HepG2 (cell line): ENCODE measurements at regions not wholly inside any gene's neighbourhood (a gene's known extent, or its start where the extent isn't known, plus 50 kb on each side); places are given as distances from the start of the nearest gene placed in this dataset.

Source experiments
- ATF4 ChIP-seq, 2 experiments: fragments of 450-650 bp in 1 of 2; sonication (generic) in 1 of 2; formaldehyde crosslinking; IDR thresholded peaks; 2 replicates each; pipeline versions ENCODE4 v1.5.0 to v1.8.0; 2020 to 2022; ENCODE audit warnings: mild to moderate bottlenecking in 1 of 2, missing genetic modification reagents in 1 of 2
- HMGA1 ChIP-seq: sonication (generic); formaldehyde crosslinking; conservative IDR thresholded peaks from 2 replicates; pipeline ENCODE4 v1.4.0; 2020; ENCODE audit warnings: missing genetic modification reagents
- NFKBIZ ChIP-seq: IDR thresholded peaks from 2 replicates; pipeline ENCODE4 v1.6.1; 2018; ENCODE audit warnings: missing genetic modification reagents, missing compliant biosample characterization
- PAX8 ChIP-seq: sonication (generic); formaldehyde crosslinking; IDR thresholded peaks from 2 replicates; pipeline ENCODE4 v1.8.0; 2022; ENCODE audit warnings: mild to moderate bottlenecking, missing genetic modification reagents, borderline replicate concordance
- POLR2A ChIP-seq, 2 experiments: IDR thresholded peaks; 2 replicates each; pipeline ENCODE4 v1.6.1; 2011; ENCODE audit warnings: low read depth in 2 of 2, low read length in 2 of 2, mild to moderate bottlenecking in 1 of 2, moderate library complexity in 1 of 2; ENCODE audit not compliant: insufficient read depth in 1 of 2
- PREB ChIP-seq: sonication (generic); formaldehyde crosslinking; IDR thresholded peaks from 2 replicates; pipeline ENCODE4 v1.4.0; 2020; ENCODE audit warnings: missing genetic modification reagents
- REST ChIP-seq, 2 experiments: IDR thresholded peaks; 2 replicates each; pipeline ENCODE4 v1.6.1; 2011 to 2012; ENCODE audit warnings: low read length in 2 of 2, borderline replicate concordance in 1 of 2, low read depth in 1 of 2, mild to moderate bottlenecking in 1 of 2, moderate library complexity in 1 of 2
- RFX5 ChIP-seq: IDR thresholded peaks from 2 replicates; pipeline ENCODE4 v1.6.1; 2011; ENCODE audit warnings: low read depth, low read length, improper control_type of control experiment
- RXRA ChIP-seq: sonication (generic); formaldehyde crosslinking; IDR thresholded peaks from 2 replicates; pipeline ENCODE4 v1.5.1; 2020; ENCODE audit warnings: missing genetic modification reagents
- SMC3 ChIP-seq: IDR thresholded peaks from 2 replicates; pipeline ENCODE4 v1.6.1; 2011; ENCODE audit warnings: low read length, improper control_type of control experiment
- TCF7L2 ChIP-seq: IDR thresholded peaks from 2 replicates; pipeline ENCODE4 v1.6.1; 2011; ENCODE audit warnings: mild to moderate bottlenecking, low read depth, low read length, moderate library complexity
- TF ChIP-seq, protein P1 (sequence below): sonication (generic); formaldehyde crosslinking; IDR thresholded peaks from 2 replicates; pipeline ENCODE4 v1.5.0; 2020; ENCODE audit warnings: mild to moderate bottlenecking, missing genetic modification reagents, moderate library complexity
- TF ChIP-seq, protein P2 (sequence below): sonication (generic); formaldehyde crosslinking; IDR thresholded peaks from 2 replicates; pipeline ENCODE4 v1.4.0; 2020; ENCODE audit warnings: missing genetic modification reagents
- TF ChIP-seq, protein P3 (sequence below): sonication (generic); formaldehyde crosslinking; IDR thresholded peaks from 2 replicates; pipeline ENCODE4 v1.5.0; 2020; ENCODE audit warnings: mild to moderate bottlenecking, missing genetic modification reagents, borderline replicate concordance

DNA sequence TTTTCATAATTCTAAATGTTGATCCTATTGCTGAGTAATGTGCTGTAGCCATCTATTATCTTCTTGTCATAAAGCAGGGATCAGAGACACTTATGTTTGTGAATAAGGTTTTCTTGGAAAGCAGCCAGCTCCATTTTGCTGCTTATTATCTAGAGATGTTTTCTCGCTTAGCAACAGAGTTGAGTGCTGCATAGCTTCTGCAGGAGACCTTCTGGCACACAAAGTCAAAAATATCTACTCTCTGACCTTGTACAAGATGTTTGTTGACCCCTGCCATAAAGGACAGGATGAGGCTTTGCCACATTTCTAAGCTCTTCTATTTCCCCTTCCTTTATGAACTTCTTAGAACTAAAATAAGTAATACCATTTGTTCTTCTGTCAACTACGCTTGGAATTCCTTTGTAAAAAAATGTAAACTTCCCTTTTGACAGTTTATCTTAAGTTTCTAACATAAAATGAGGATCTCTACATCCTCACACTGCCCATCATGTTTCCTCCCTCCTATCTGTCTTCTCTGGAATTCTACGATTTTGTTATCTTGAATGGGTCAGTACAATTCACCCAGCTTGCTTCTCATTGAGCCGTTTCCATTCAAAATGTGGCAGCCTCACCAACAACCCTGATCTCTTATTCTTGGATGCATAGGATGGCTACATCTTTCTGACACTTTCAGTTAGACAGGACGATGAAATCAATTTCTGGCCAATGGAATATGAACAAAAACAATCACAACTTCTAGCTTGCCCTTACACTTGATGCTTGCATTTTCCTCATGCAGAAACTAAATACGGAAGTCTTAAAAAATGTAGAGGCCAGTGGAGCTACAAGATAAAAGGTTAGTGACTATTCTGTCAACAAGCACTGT lies 1377.0 kb downstream of the SUCLG1 start:
- no peak for TF ChIP-seq SMC3
- TF ChIP-seq ATF4 (CRISPR knock-in tag; IDR thresholded peaks at IDR 0.05) = no peak
- no peak for TF ChIP-seq PAX8 (CRISPR knock-in tag)
- no peak for TF ChIP-seq TCF7L2
- TF ChIP-seq POLR2A (IDR thresholded peaks at IDR 0.05; ENCODE audit: insufficient read depth in 1 of 2, low read depth in 2 of 2, low read length in 2 of 2) = no peak
- TF ChIP-seq, protein P1, sequence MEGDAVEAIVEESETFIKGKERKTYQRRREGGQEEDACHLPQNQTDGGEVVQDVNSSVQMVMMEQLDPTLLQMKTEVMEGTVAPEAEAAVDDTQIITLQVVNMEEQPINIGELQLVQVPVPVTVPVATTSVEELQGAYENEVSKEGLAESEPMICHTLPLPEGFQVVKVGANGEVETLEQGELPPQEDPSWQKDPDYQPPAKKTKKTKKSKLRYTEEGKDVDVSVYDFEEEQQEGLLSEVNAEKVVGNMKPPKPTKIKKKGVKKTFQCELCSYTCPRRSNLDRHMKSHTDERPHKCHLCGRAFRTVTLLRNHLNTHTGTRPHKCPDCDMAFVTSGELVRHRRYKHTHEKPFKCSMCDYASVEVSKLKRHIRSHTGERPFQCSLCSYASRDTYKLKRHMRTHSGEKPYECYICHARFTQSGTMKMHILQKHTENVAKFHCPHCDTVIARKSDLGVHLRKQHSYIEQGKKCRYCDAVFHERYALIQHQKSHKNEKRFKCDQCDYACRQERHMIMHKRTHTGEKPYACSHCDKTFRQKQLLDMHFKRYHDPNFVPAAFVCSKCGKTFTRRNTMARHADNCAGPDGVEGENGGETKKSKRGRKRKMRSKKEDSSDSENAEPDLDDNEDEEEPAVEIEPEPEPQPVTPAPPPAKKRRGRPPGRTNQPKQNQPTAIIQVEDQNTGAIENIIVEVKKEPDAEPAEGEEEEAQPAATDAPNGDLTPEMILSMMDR (CRISPR knock-in tag) = no peak
- TF ChIP-seq, protein P2, sequence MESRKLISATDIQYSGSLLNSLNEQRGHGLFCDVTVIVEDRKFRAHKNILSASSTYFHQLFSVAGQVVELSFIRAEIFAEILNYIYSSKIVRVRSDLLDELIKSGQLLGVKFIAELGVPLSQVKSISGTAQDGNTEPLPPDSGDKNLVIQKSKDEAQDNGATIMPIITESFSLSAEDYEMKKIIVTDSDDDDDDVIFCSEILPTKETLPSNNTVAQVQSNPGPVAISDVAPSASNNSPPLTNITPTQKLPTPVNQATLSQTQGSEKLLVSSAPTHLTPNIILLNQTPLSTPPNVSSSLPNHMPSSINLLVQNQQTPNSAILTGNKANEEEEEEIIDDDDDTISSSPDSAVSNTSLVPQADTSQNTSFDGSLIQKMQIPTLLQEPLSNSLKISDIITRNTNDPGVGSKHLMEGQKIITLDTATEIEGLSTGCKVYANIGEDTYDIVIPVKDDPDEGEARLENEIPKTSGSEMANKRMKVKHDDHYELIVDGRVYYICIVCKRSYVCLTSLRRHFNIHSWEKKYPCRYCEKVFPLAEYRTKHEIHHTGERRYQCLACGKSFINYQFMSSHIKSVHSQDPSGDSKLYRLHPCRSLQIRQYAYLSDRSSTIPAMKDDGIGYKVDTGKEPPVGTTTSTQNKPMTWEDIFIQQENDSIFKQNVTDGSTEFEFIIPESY (CRISPR knock-in tag) = no peak
- TF ChIP-seq RXRA = no peak
- TF ChIP-seq, protein P3, sequence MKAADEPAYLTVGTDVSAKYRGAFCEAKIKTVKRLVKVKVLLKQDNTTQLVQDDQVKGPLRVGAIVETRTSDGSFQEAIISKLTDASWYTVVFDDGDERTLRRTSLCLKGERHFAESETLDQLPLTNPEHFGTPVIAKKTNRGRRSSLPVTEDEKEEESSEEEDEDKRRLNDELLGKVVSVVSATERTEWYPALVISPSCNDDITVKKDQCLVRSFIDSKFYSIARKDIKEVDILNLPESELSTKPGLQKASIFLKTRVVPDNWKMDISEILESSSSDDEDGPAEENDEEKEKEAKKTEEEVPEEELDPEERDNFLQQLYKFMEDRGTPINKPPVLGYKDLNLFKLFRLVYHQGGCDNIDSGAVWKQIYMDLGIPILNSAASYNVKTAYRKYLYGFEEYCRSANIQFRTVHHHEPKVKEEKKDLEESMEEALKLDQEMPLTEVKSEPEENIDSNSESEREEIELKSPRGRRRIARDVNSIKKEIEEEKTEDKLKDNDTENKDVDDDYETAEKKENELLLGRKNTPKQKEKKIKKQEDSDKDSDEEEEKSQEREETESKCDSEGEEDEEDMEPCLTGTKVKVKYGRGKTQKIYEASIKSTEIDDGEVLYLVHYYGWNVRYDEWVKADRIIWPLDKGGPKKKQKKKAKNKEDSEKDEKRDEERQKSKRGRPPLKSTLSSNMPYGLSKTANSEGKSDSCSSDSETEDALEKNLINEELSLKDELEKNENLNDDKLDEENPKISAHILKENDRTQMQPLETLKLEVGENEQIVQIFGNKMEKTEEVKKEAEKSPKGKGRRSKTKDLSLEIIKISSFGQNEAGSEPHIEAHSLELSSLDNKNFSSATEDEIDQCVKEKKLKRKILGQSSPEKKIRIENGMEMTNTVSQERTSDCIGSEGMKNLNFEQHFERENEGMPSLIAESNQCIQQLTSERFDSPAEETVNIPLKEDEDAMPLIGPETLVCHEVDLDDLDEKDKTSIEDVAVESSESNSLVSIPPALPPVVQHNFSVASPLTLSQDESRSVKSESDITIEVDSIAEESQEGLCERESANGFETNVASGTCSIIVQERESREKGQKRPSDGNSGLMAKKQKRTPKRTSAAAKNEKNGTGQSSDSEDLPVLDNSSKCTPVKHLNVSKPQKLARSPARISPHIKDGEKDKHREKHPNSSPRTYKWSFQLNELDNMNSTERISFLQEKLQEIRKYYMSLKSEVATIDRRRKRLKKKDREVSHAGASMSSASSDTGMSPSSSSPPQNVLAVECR = no peak
- TF ChIP-seq NFKBIZ (CRISPR knock-in tag) = no peak
- no peak for TF ChIP-seq RFX5
- TF ChIP-seq PREB (CRISPR knock-in tag) = no peak
- no peak for TF ChIP-seq REST (IDR thresholded peaks at IDR 0.05; ENCODE audit: borderline replicate concordance in 1 of 2, low read depth in 1 of 2, low read length in 2 of 2)
- TF ChIP-seq HMGA1 (CRISPR knock-in tag) = no peak
